HCT116 (cell line): ENCODE measurements at regions not wholly inside any gene's neighbourhood (a gene's known extent, or its start where the extent isn't known, plus 50 kb on each side); places are given as distances from the start of the nearest gene placed in this dataset.

Source experiments
- ATAC-seq: fragments of 200-7000 bp; cut with Tn5 transposase; 2 replicates; pipeline ENCODE4 v1.9.1; 2020; ENCODE audit warnings: mild to moderate bottlenecking, moderate library complexity
- BruUV-seq: library from RNA; stranded (reverse); fragments of 400-500 nt; replicated peaks from 2 replicates; lab custom pipeline; 2021; lab: Mats Ljungman, UMichigan
- CTCF ChIA-PET: fragments of 300-600 bp; sonication (Branson Sonifier 250); formaldehyde crosslinking; loops from one replicate; lab custom pipeline; 2021; ENCODE audit warnings: antibody characterized with exemption; lab: Charles Lee
- POLR2A ChIA-PET: fragments of 300-600, 350-600 bp; sonication (Branson Sonifier 250); formaldehyde crosslinking; loops from one replicate; lab custom pipeline; 2021; ENCODE audit warnings: antibody characterized with exemption; lab: Charles Lee
- RAD21 ChIA-PET, 2 experiments: fragments of 300-600 bp; sonication (Branson Sonifier 250); formaldehyde crosslinking; loops; one replicate each; lab custom pipeline; 2023; ENCODE audit warnings: low total read pairs in 2 of 2; ENCODE audit not compliant: uncharacterized antibody in 2 of 2, unreplicated experiment in 2 of 2, low non-redundant PET in 1 of 2; lab: Charles Lee
- DNase-seq: peaks from one replicate; pipeline ENCODE4 v3.0.0-alpha.2; 2010; ENCODE audit warnings: low read depth, low spot score
- H2AFZ ChIP-seq: fragments of 200-600 bp; shearing (Covaris generic), sonication (generic); 2 replicates; pipeline ENCODE4 v1.6.1; 2017; ENCODE audit warnings: low read depth, mixed run types, mixed read lengths, antibody characterized with exemption, low read length; ENCODE audit not compliant: poor library complexity, severe bottlenecking
- H3K27ac ChIP-seq: 2 replicates; pipeline ENCODE4 v1.5.1; 2012; ENCODE audit warnings: low read depth, low read length
- H3K27me3 ChIP-seq: fragments of 200-600 bp; sonication (generic); 2 replicates; pipeline ENCODE4 v1.6.1; 2016; ENCODE audit warnings: mixed run types, low read length, mixed read lengths; ENCODE audit not compliant: insufficient read depth
- H3K36me3 ChIP-seq, 2 experiments: fragments of 200-500 bp in 1 of 2; fragments of 200-600 bp in 1 of 2; sonication (Bioruptor generic) in 1 of 2; sonication (generic) in 1 of 2; 2 replicates each; pipeline versions ENCODE4 v1.5.1 to v1.6.1; 2014 to 2016; ENCODE audit warnings: low read length in 2 of 2, inconsistent platforms in 1 of 2, mixed read lengths in 1 of 2, mixed run types in 1 of 2; ENCODE audit not compliant: insufficient read depth in 2 of 2, control insufficient read depth in 1 of 2
- H3K4me1 ChIP-seq, 2 experiments: fragments of 200-600 bp in 1 of 2; sonication (generic) in 1 of 2; 2 replicates each; pipeline versions ENCODE4 v1.5.1 to v1.6.1; 2012 to 2017; ENCODE audit warnings: low read length in 2 of 2, inconsistent platforms in 1 of 2, mild to moderate bottlenecking in 1 of 2, mixed read lengths in 1 of 2, mixed run types in 1 of 2, moderate library complexity in 1 of 2; ENCODE audit not compliant: insufficient read depth in 2 of 2, control insufficient read depth in 1 of 2
- H3K4me2 ChIP-seq: fragments of 200-600 bp; sonication (generic); 2 replicates; pipeline ENCODE4 v1.6.1; 2017; ENCODE audit warnings: mixed run types, low read length, mixed read lengths
- H3K4me3 ChIP-seq, 2 experiments: fragments of 200-600 bp in 1 of 2; sonication (generic) in 1 of 2; replicated peaks in 1 of 2; 2 replicates each; pipeline ENCODE4 v1.5.1; 2011 to 2016; ENCODE audit warnings: low read length in 2 of 2, control low read depth in 1 of 2, low read depth in 1 of 2, mild to moderate bottlenecking in 1 of 2, mixed read lengths in 1 of 2, mixed run types in 1 of 2
- H3K79me2 ChIP-seq: fragments of 200-600 bp; sonication (generic); 2 replicates; pipeline ENCODE4 v1.6.1; 2017; ENCODE audit warnings: mild to moderate bottlenecking, mixed run types, low read length, moderate library complexity, mixed read lengths; ENCODE audit not compliant: insufficient read depth
- H3K9ac ChIP-seq: fragments of 200-600 bp; sonication (generic); 2 replicates; pipeline ENCODE4 v1.6.1; 2016; ENCODE audit warnings: low read length, mixed read lengths
- H3K9me2 ChIP-seq: fragments of 200-600 bp; sonication (generic), shearing (Covaris generic); 2 replicates; pipeline ENCODE4 v1.6.1; 2017; ENCODE audit warnings: mixed run types, mild to moderate bottlenecking, moderate library complexity; ENCODE audit not compliant: insufficient read depth
- H3K9me3 ChIP-seq, 2 experiments: fragments of 200-500 bp in 1 of 2; fragments of 200-600 bp in 1 of 2; sonication (Bioruptor generic) in 1 of 2; sonication (generic) in 1 of 2; 2 replicates each; pipeline ENCODE4 v1.6.1; 2014 to 2017; ENCODE audit warnings: low read length in 2 of 2, mixed read lengths in 2 of 2, inconsistent platforms in 1 of 2, low read depth in 1 of 2, mild to moderate bottlenecking in 1 of 2, mixed run types in 1 of 2, moderate library complexity in 1 of 2; ENCODE audit not compliant: control insufficient read depth in 1 of 2, insufficient read depth in 1 of 2
- H4K20me1 ChIP-seq: fragments of 200-600 bp; sonication (generic), shearing (Covaris generic); 2 replicates; pipeline ENCODE4 v1.6.1; 2017; ENCODE audit warnings: mixed run types, mild to moderate bottlenecking, moderate library complexity; ENCODE audit not compliant: insufficient read depth
- CBX3 ChIP-seq: IDR thresholded peaks from 2 replicates; pipeline ENCODE4 v1.6.1; 2012; ENCODE audit warnings: low read depth
- CTCF ChIP-seq, 3 experiments: fragments of 200-600 bp in 1 of 3; sonication (generic) in 1 of 3; IDR thresholded peaks in 2 of 3; conservative IDR thresholded peaks in 1 of 3; 2 replicates each; pipeline ENCODE4 v1.5.1; 2012 to 2017; ENCODE audit warnings: low read depth in 2 of 3, low read length in 2 of 3, antibody characterized with exemption in 1 of 3, borderline replicate concordance in 1 of 3, control low read depth in 1 of 3, mild to moderate bottlenecking in 1 of 3, mixed read lengths in 1 of 3, mixed run types in 1 of 3, moderate library complexity in 1 of 3; ENCODE audit not compliant: insufficient read depth in 1 of 3
- EGR1 ChIP-seq: IDR thresholded peaks from 2 replicates; pipeline ENCODE4 v1.6.1; 2012; ENCODE audit warnings: low read depth
- ELF1 ChIP-seq: IDR thresholded peaks from 2 replicates; pipeline ENCODE4 v1.6.1; 2012; ENCODE audit warnings: low read depth, borderline replicate concordance
- EZH2 ChIP-seq: fragments of 200-600 bp; sonication (generic); IDR thresholded peaks from 2 replicates; pipeline ENCODE4 v1.6.1; 2017; ENCODE audit warnings: antibody characterized with exemption, mixed run types
- EZH2phosphoT487 ChIP-seq: fragments of 200-600 bp; IDR thresholded peaks from 2 replicates; pipeline ENCODE4 v1.6.1; 2018; ENCODE audit warnings: antibody characterized with exemption, borderline replicate concordance
- FOSL1 ChIP-seq: IDR thresholded peaks from 2 replicates; pipeline ENCODE4 v1.6.1; 2012; ENCODE audit warnings: low read depth
- JUND ChIP-seq: IDR thresholded peaks from 2 replicates; pipeline ENCODE4 v1.6.1; 2012
- MAX ChIP-seq: IDR thresholded peaks from 2 replicates; pipeline ENCODE4 v1.6.1; 2012
- POLR2A ChIP-seq: IDR thresholded peaks from 2 replicates; pipeline ENCODE4 v1.7.0; 2011; ENCODE audit warnings: borderline replicate concordance; ENCODE audit not compliant: insufficient read depth, insufficient read length; ENCODE audit errors: extremely low read depth
- POLR2AphosphoS5 ChIP-seq: IDR thresholded peaks from 2 replicates; pipeline ENCODE4 v1.6.1; 2011; ENCODE audit warnings: mild to moderate bottlenecking, low read depth, low read length, moderate library complexity
- RAD21 ChIP-seq: IDR thresholded peaks from 2 replicates; pipeline ENCODE4 v1.6.1; 2012; ENCODE audit warnings: low read depth, mild to moderate bottlenecking
- SIN3A ChIP-seq: IDR thresholded peaks from 2 replicates; pipeline ENCODE4 v1.6.1; 2012; ENCODE audit warnings: low read depth
- SP1 ChIP-seq: IDR thresholded peaks from 2 replicates; pipeline ENCODE4 v1.6.1; 2012; ENCODE audit warnings: low read depth
- SRF ChIP-seq: IDR thresholded peaks from 2 replicates; pipeline ENCODE4 v1.6.1; 2012; ENCODE audit warnings: low read depth
- ZBTB33 ChIP-seq: IDR thresholded peaks from 2 replicates; pipeline ENCODE4 v1.6.1; 2011; ENCODE audit warnings: mild to moderate bottlenecking, low read length, moderate library complexity; ENCODE audit not compliant: insufficient replicate concordance; ENCODE audit errors: extremely low read depth
- ZFX ChIP-seq: fragments of 450-650 bp; IDR thresholded peaks from 2 replicates; pipeline ENCODE4 v1.6.1; 2017
- ZNF274 ChIP-seq: fragments of 200-500 bp; sonication (Bioruptor generic); IDR thresholded peaks from 2 replicates; pipeline ENCODE4 v1.6.1; 2014; ENCODE audit warnings: mild to moderate bottlenecking, low read depth, low read length, inconsistent platforms
- intact Hi-C: fragments of 100-400 bp; cut with micrococcal nuclease; formaldehyde crosslinking; loops from 2 replicates; pipeline ENCODE4 v1.10.0; 2022

GRCh38 chr10:4736183-4736582 is 89.8 kb upstream of the AKR1E2 start:
- ATAC-seq (no peak), DNase-seq (no peak)
- Histone ChIP-seq H3K27me3 (no peaks in the 10 kb centered on the region), H3K4me3 (no peak overlapping the region), H3K27ac (no peak overlapping the region), H3K9ac (no peak overlapping the region), H4K20me1 (no peaks in the 10 kb centered on the region), H2AFZ (no peak overlapping the region), H3K9me3 (no peaks in the 10 kb centered on the region), H3K4me1 (peaks cover 7 to 25% of the 10 kb centered on the region in 2 experiments; a peak in 3 of 4 replicates), H3K79me2 (no peaks in the 10 kb centered on the region), H3K9me2 (no peaks in the 10 kb centered on the region), H3K4me2 (no peak overlapping the region), H3K36me3 (no peaks in the 10 kb centered on the region)
- no TSS peak for BruUV-seq
- RAD21 ChIA-PET: no interaction called here
- CTCF ChIA-PET: no interaction called here
- TF ChIP-seq ELF1 (no peak), EGR1 (no peak), EZH2 (no peak), SP1 (no peak), ZNF274 (no peak), SRF (no peak), CBX3 (no peak), MAX (no peak), ZBTB33 (no peak), RAD21 (no peak), CTCF (IDR thresholded peaks at IDR 0.05 in 2 of 3, conservative IDR thresholded peaks at IDR 0.05 in 1 of 3; ENCODE audit: borderline replicate concordance in 1 of 3, insufficient read depth in 1 of 3, low read depth in 2 of 3, low read length in 2 of 3) (no peak), JUND (no peak), ZFX (no peak), POLR2A (no peak), FOSL1 (no peak), POLR2AphosphoS5 (no peak), EZH2phosphoT487 (no peak), SIN3A (no peak)
- POLR2A ChIA-PET: interaction anchor here (2.7 kb wide), 1 partner anchor 11 kb away, joined by 6 read pairs; no protein-coding TSS in a partner anchor
- intact Hi-C loops: loop anchor here (10.0 kb wide), 1 partner anchor 381 kb away; no protein-coding TSS in a partner anchor
